K562 (cell line): ENCODE measurements at regions not wholly inside any gene's neighbourhood (a gene's known extent, or its start where the extent isn't known, plus 50 kb on each side); places are given as distances from the start of the nearest gene placed in this dataset.

Experiments used
- ATAC-seq: fragments of 200-7000 bp; cut with Tn5 transposase; 3 replicates; pipeline ENCODE4 v1.9.1; 2020; ENCODE audit warnings: moderate library complexity
- BruUV-seq: library from RNA; stranded (reverse); fragments of 400-500 nt; replicated peaks from 2 replicates; lab custom pipeline; 2021; lab: Mats Ljungman, UMichigan
- CTCF ChIA-PET: fragments of 300-600 bp; formaldehyde crosslinking; extraction: SDS; loops from one replicate; lab custom pipeline; 2021; ENCODE audit warnings: low intra/inter-chr PET ratio; lab: Yijun Ruan, JAX
- POLR2A ChIA-PET: fragments of 300-600, 350-650 bp; sonication (Branson Sonifier 250); formaldehyde crosslinking; extraction: SDS; loops from one replicate; lab custom pipeline; 2021; ENCODE audit warnings: antibody characterized with exemption, inconsistent platforms; lab: Yijun Ruan, JAX
- DNase-seq, 4 experiments: peaks; one replicate each; pipeline versions ENCODE4 v3.0.0 to v3.0.0-alpha.2; 2011 to 2018; ENCODE audit warnings: low spot score in 3 of 4, mixed read lengths in 3 of 4; ENCODE audit errors: extremely low read depth in 1 of 4
- FAIRE-seq: peaks from 2 replicates; lab custom pipeline; 2011; peaks lifted over from hg19 to GRCh38; lab: Jason Lieb, UNC
- H2AFZ ChIP-seq: 2 replicates; pipeline ENCODE4 v1.6.0; 2011; ENCODE audit warnings: low read depth, low read length, control low read depth, inconsistent platforms
- H3K27ac ChIP-seq: fragments of 200-600 bp; 3 replicates; pipeline ENCODE4 v1.8.0; 2011; ENCODE audit warnings: low read depth, mild to moderate bottlenecking, control low read depth, inconsistent platforms, low read length, moderate library complexity, mixed read lengths; ENCODE audit errors: extremely low read depth
- H3K27me3 ChIP-seq, 2 experiments: fragments of 300-600 bp in 1 of 2; 2 replicates in 1 of 2; 3 replicates in 1 of 2; pipeline versions ENCODE4 v1.6.0 to v1.8.0; 2011; ENCODE audit warnings: inconsistent platforms in 2 of 2, low read length in 2 of 2, mild to moderate bottlenecking in 1 of 2, mixed read lengths in 1 of 2, moderate library complexity in 1 of 2; ENCODE audit not compliant: control insufficient read depth in 2 of 2, insufficient read depth in 2 of 2
- H3K36me3 ChIP-seq: fragments of 300-600 bp; 3 replicates; pipeline ENCODE4 v1.8.0; 2011; ENCODE audit warnings: mild to moderate bottlenecking, low read length, inconsistent platforms; ENCODE audit not compliant: control insufficient read depth, insufficient read depth
- H3K4me1 ChIP-seq, 2 experiments: fragments of 200-600 bp in 1 of 2; replicated peaks in 1 of 2; 2 replicates in 1 of 2; 3 replicates in 1 of 2; pipeline versions ENCODE4 v1.5.1 to v1.8.0; 2011; ENCODE audit warnings: inconsistent platforms in 2 of 2, low read length in 2 of 2, mild to moderate bottlenecking in 1 of 2, mixed read lengths in 1 of 2, moderate library complexity in 1 of 2; ENCODE audit not compliant: control insufficient read depth in 2 of 2, insufficient read depth in 2 of 2
- H3K4me2 ChIP-seq: 2 replicates; pipeline ENCODE4 v1.6.1; 2011; ENCODE audit warnings: low read length, control low read depth, inconsistent platforms, mixed read lengths; ENCODE audit not compliant: insufficient read depth
- H3K4me3 ChIP-seq: fragments of 200-600 bp; sonication (generic), shearing (Covaris generic); 2 replicates; pipeline ENCODE4 v1.5.1; 2016; ENCODE audit warnings: control low read depth, inconsistent platforms
- H3K79me2 ChIP-seq: fragments of 200-600 bp; 3 replicates; pipeline ENCODE4 v1.8.0; 2011; ENCODE audit warnings: low read length, inconsistent platforms; ENCODE audit not compliant: control insufficient read depth, insufficient read depth
- H3K9ac ChIP-seq, 2 experiments: 2 replicates each; pipeline versions ENCODE4 v1.6.0 to v1.6.1; 2011; ENCODE audit warnings: low read depth in 2 of 2, low read length in 2 of 2, control low read depth in 1 of 2, inconsistent platforms in 1 of 2, mild to moderate bottlenecking in 1 of 2, mixed read lengths in 1 of 2; ENCODE audit not compliant: insufficient read depth in 1 of 2
- H3K9me1 ChIP-seq: one replicate; pipeline ENCODE4 v1.6.0; 2011; ENCODE audit warnings: inconsistent platforms, mild to moderate bottlenecking, low read length, moderate library complexity; ENCODE audit not compliant: control insufficient read depth, insufficient read depth
- H3K9me3 ChIP-seq: replicated peaks from 2 replicates; pipeline ENCODE4 v1.5.1; 2011; ENCODE audit warnings: low read depth, low read length, inconsistent platforms; ENCODE audit not compliant: control insufficient read depth, insufficient read depth
- H4K20me1 ChIP-seq: replicated peaks from 2 replicates; pipeline ENCODE4 v1.6.1; 2011; ENCODE audit warnings: low read length, inconsistent platforms, mixed read lengths; ENCODE audit not compliant: control insufficient read depth, insufficient read depth
- DPF2 ChIP-seq: fragments of 450-650 bp; IDR thresholded peaks from 2 replicates; pipeline ENCODE4 v1.6.1; 2016
- EZH2 ChIP-seq: IDR thresholded peaks from 2 replicates; pipeline ENCODE4 v1.6.1; 2012; ENCODE audit warnings: low read depth, mild to moderate bottlenecking, inconsistent platforms, low read length, borderline replicate concordance
- HDGF ChIP-seq: fragments of 450-650 bp; IDR thresholded peaks from 2 replicates; pipeline ENCODE4 v1.6.1; 2016
- HSF4 ChIP-seq: fragments of 250-450 bp; sonication (Bioruptor Pico); IDR thresholded peaks from 2 replicates; pipeline ENCODE4 v2.1.2; 2022; ENCODE audit warnings: mild to moderate bottlenecking, moderate library complexity, borderline replicate concordance
- KDM5B ChIP-seq: fragments of 200-600 bp; sonication (generic); IDR thresholded peaks from 2 replicates; pipeline ENCODE4 v1.6.1; 2012; ENCODE audit warnings: low read depth, mild to moderate bottlenecking, moderate library complexity, low read length, control low read depth, inconsistent platforms; ENCODE audit not compliant: insufficient replicate concordance
- MXI1 ChIP-seq: IDR thresholded peaks from 2 replicates; pipeline ENCODE4 v1.6.1; 2011; ENCODE audit warnings: low read depth, mild to moderate bottlenecking, improper control_type of control experiment, low read length
- PHF8 ChIP-seq: fragments of 200-600 bp; sonication (generic); IDR thresholded peaks from 2 replicates; pipeline ENCODE4 v1.6.1; 2012; ENCODE audit warnings: mixed run types, mild to moderate bottlenecking, inconsistent platforms, low read length, moderate library complexity, borderline replicate concordance
- PURB ChIP-seq: sonication (generic); formaldehyde crosslinking; IDR thresholded peaks from 2 replicates; pipeline ENCODE4 v1.9.0; 2021; ENCODE audit warnings: low read depth, mild to moderate bottlenecking, missing genetic modification reagents
- SMC3 ChIP-seq: conservative IDR thresholded peaks from 2 replicates; pipeline ENCODE4 v1.6.1; 2011; ENCODE audit warnings: low read depth, low read length, improper control_type of control experiment; ENCODE audit not compliant: insufficient read depth
- STAT5A ChIP-seq: IDR thresholded peaks from 2 replicates; pipeline ENCODE4 v1.6.1; 2012; ENCODE audit warnings: low read length, inconsistent platforms, borderline replicate concordance
- ZBTB1 ChIP-seq: sonication (generic); formaldehyde crosslinking; IDR thresholded peaks from 2 replicates; pipeline ENCODE4 v1.8.1; 2023; ENCODE audit warnings: missing genetic modification reagents, low read depth, mild to moderate bottlenecking, borderline replicate concordance
- ZFP36 ChIP-seq: fragments of 150-350 bp; IDR thresholded peaks from 2 replicates; pipeline ENCODE4 v1.6.1; 2018; ENCODE audit warnings: low read length, low read depth; ENCODE audit not compliant: partially characterized antibody
- ZNF384 ChIP-seq: IDR thresholded peaks from 2 replicates; pipeline ENCODE4 v1.6.1; 2012; ENCODE audit warnings: low read depth, low read length, improper control_type of control experiment
- WGBS: fragments of 100-300 bp; shearing (Covaris generic); methylation state at CpG from one replicate; pipeline ENCODE4 v1.1.6; 2016; ENCODE audit warnings: low coverage, mixed read lengths; ENCODE audit not compliant: insufficient coverage; ENCODE audit errors: missing lambda C conversion rate; 5-methylcytosine and 5-hydroxymethylcytosine counted together
- in situ Hi-C: fragments of 300-500 bp; cut with MboI; formaldehyde crosslinking; loops from 4 replicates; pipeline ENCODE4 v1.15.0; 2018; ENCODE audit warnings: inconsistent platforms, mixed read lengths
- intact Hi-C: fragments of 100-400 bp; cut with micrococcal nuclease; formaldehyde crosslinking; loops from 2 replicates; pipeline ENCODE4 v1.14.2; 2022
- TF ChIP-seq, protein P1 (sequence below): conservative IDR thresholded peaks from 2 replicates; pipeline ENCODE4 v1.6.1; 2011; ENCODE audit warnings: low read depth, mild to moderate bottlenecking, low read length; ENCODE audit not compliant: control insufficient read depth

DNA sequence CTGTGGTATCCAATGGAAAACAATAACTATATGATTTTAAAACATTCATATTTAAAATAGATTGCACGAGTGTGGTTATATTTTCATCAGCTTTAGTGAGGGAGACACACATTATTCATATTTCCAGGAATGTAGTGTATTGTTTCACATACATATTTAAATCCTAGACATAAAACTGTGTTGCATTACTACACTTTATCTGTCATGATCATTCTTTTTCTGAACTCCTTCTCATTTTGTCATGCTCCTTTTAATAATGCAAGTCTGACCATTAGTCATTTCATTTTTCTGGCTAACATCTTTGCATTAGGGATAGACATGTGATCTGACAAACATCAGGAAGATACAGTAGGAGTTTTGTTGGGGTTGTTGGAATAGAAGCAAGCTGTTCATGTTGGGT, 1382.7 kb downstream of the PCDH7 start:
- CTCF ChIA-PET, result no interaction called here
- no peaks in the 10 kb centered on the region for H4K20me1 ChIP-seq
- POLR2A ChIA-PET, result no interaction called here

More for the DNA sequence above, 1382.7 kb downstream of the PCDH7 start:
- Histone ChIP-seq H3K79me2 (no peaks in the 10 kb centered on the region), H3K27me3 (no peaks in the 10 kb centered on the region), H3K27ac (no peak overlapping the region), H2AFZ (no peak overlapping the region), H3K4me3 (no peak overlapping the region), H3K9me1 (no peaks in the 10 kb centered on the region), H3K4me2 (no peak overlapping the region), H3K36me3 (no peaks in the 10 kb centered on the region), H3K9me3 (no peaks in the 10 kb centered on the region), H3K4me1 (no peaks in the 10 kb centered on the region), H3K9ac (no peak overlapping the region)
- no peak for TF ChIP-seq DPF2
- TF ChIP-seq MXI1, result no peak
- no peak for TF ChIP-seq PHF8
- TF ChIP-seq HSF4 (CRISPR knock-in tag), result no peak
- no peak for TF ChIP-seq EZH2
- no peak for TF ChIP-seq ZNF384
- no peak for TF ChIP-seq ZFP36
- TF ChIP-seq, protein P1, sequence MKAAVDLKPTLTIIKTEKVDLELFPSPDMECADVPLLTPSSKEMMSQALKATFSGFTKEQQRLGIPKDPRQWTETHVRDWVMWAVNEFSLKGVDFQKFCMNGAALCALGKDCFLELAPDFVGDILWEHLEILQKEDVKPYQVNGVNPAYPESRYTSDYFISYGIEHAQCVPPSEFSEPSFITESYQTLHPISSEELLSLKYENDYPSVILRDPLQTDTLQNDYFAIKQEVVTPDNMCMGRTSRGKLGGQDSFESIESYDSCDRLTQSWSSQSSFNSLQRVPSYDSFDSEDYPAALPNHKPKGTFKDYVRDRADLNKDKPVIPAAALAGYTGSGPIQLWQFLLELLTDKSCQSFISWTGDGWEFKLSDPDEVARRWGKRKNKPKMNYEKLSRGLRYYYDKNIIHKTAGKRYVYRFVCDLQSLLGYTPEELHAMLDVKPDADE, result no peak
- TF ChIP-seq STAT5A, result no peak
- TF ChIP-seq PURB (CRISPR knock-in tag), result no peak
- no peak for TF ChIP-seq HDGF
- no peak for TF ChIP-seq KDM5B
- TF ChIP-seq ZBTB1, result no peak
- TF ChIP-seq SMC3, result no peak
- no peak for DNase-seq
- whole genome bisulfite sequencing, result 38% methylated on average over 1 of the region's 1 CpG
- FAIRE-seq, result no peak
- intact Hi-C loops (loop anchor here (10.0 kb wide), 1 partner anchor 98 kb away; no protein-coding TSS in a partner anchor), in situ Hi-C loops (no loop called here)
- ATAC-seq, result no peak
- BruUV-seq, result no TSS peak
